Stimulated activated CD8-positive, alpha-beta memory T cell treated with anti-CD3 and anti-CD28 coated beads, Interleukin-7, amount 100 ng/mL, for 1 hour (primary cell): ENCODE measurements at regions not wholly inside any gene's neighbourhood (a gene's known extent, or its start where the extent isn't known, plus 50 kb on each side); places are given as distances from the start of the nearest gene placed in this dataset.
"Not testable (repeated sequence)": the region's sequence is repeated elsewhere in the genome, so short reads cannot be mapped to it uniquely, and the experiment has no call there.

Experiments used
- DNase-seq, 2 donors: peaks; one replicate each; pipeline ENCODE4 v3.0.0-alpha.2; 2020; ENCODE audit warnings: low read depth in 2 of 2

DNA sequence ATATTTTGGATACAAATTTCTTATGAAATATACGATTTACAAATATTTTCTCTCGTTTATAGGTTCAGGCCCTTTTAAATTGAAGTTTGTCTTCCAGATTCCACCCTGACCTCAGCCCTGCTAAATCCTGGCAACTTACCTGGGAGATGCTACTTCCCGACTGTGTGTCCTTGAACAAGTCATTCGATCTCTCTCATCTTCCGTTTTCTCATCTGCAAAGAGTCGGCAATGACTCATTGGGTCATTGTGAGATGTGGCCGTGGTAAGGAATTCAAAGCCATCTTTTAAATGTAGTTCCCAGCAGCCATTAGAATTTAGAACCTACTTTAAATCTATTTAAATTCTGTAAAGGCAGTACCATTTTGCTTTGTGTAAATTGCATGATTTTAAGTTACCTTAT lies 72.5 kb downstream of the LHX2 start:
- no peak for DNase-seq

DNA sequence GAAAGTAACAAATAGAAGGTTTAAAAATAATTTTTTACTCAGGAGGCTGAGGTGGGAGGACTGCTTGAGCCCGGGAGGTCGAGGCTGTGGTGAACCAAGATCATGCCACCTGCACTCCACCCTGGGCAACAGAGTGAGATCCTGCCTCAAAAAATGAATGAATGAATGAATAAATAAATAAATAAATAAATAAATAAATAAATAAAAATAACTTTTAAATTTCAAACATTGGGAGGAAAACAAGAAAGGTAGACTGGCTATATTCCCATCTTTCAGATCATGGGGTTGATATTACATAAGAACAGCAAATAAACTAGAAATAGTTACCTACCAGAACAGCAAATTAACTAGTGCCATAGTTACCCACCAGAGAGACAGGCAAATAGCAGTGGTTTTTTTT lies 75.7 kb downstream of the LHX2 start:
- DNase-seq = no peak

DNA sequence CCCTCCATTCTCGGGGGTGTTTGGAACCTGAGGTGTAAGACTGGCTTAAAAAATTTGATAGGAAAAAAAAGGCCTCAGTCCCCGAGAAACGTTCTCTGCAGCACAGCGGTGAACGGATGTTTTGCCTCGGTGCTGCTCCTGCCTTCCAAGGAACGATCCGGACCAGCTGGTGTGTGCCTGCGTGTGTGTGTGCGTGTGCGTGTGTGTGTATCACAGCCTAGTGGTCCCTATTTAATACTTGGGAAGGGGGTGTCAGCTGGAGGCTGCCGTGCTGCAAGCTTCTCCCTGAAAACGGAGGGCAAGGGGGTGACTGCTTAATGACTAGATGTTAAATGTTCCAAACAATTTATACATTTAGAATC lies 76.9 kb downstream of the LHX2 start:
- no peak for DNase-seq

DNA sequence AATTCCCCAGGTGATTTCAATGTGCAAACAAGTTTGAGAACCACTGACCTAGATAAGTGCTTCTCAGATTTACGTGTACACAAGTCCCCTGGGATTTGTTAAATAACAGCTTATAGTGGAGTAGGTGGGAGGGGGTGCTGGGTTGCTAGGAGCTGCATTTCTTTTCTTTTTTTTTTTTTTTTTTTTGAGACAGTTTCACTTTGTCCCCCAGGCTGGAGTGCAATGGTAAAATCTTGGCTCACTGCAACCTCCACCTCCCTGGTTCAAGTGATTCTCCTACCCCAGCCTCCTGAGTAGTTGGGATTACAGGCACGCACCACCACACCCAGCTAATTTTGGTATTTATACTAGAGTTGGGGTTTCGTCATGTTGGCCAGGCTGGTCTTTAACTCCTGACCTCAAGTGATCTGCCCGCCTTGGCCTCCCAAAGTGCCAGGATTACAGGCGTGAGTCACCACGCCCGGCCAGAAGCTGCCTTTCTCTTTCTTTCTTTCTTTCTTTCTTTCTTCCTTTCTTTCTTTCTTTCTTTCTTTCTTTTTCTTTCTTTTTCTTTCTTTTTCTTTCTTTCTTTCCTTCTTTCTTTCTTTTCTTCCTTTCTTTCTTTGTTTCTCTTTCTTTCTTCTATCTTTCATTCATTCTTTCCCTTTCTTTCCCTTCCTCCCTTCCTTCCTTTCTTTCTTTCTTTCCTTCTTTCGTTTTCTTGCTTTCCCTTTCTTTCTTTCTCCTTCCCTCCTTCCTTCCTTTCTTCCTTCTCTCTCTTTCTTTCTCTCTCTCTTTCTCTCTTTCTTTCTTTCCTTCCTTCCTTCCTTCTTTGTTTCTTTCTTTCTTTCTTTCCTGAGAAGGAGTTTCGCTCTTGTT lies 78.3 kb downstream of the LHX2 start:
- not testable (repeated sequence) for DNase-seq

DNA sequence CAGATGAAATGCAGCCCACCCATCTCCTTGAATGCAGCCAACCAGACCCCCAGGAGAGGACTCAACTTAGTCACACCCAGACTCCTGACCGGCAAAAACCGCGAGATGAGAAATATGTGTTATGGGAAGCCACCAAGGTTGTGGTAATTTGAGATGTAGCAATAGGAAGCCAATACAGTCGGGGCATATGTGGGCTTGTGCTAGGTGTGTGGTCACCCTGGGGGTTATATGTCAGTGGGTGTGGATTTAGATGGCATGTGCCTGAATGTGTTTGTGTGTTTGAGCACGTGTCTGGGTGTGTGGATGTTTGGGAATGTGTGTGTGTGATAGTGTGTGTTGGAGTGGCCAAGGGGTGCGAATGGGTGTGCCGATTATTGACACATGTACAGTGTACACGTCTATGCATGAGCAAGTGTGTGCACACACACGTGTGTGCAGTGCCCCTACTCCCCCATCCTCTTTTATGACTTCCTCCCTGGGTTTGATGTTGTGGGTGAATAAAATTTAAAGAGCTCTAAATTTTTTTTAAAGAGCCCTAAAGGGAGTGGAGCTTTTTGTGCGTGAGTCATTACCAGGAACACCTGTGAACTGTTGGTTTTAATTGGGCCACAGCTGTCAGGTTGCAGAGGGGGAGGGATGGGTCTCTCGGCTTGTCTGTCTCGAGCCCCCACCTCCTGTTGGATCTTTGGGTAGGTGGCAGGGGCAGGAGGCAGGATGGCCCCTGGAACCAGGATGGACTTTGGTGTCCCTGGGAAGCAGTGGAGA lies 86.8 kb downstream of the LHX2 start:
- DNase-seq = no peak

DNA sequence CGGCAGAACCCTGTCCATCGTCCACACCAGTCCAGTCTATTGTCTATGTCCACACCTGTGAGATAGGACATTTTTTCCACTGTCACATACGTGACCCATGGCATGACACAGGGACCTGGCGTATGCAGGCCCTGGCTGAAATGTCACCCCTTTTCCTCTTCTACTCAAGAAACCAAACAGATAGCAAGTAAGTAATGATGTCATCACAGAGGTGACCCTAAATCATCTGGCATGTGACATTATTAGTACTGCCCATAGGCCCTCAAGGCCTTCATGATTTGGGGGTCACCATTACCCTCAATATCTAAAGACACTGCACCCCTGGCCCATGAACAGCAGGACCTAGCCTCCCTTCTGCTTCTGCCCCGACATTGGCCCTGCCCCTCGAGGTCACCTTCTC lies 88.3 kb downstream of the LHX2 start:
- DNase-seq = no peak

DNA sequence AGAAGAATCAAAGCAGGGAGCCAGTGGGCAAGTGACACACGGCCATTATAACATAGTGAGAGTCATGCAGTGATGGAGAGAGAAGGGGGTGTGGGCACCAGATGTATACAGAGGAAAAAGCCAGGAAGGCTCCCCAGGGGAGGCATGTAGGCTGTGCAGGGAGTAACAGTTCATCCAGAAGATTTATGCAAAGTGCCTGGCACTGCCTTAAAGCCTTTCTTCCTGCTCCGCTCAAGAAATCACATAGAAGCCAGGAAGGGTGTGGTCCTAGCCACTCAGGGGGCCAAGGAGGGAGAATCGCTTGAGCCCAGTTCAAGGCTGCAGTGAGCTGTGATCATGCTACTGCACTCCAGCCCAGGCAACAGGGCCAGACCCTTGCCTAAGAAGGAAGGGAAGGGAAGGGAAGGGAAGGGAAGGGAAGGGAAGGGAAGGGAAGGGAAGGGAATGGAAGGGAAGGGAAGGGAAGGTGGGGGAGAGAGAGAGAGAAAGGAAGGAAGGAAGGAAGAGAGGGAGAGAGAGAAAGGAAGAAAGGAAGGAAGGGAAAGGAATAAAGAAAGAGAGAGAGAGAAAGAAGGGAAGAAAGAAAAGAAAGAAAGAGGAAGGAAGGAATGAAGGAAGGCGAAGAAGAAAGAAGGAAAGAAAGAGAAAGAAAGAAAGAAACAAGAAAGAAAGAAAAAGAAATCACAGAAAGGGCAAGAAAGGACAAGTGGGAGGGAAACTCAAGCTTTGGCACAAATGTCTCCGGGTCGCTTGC lies 89.8 kb downstream of the LHX2 start:
- no peak for DNase-seq

DNA sequence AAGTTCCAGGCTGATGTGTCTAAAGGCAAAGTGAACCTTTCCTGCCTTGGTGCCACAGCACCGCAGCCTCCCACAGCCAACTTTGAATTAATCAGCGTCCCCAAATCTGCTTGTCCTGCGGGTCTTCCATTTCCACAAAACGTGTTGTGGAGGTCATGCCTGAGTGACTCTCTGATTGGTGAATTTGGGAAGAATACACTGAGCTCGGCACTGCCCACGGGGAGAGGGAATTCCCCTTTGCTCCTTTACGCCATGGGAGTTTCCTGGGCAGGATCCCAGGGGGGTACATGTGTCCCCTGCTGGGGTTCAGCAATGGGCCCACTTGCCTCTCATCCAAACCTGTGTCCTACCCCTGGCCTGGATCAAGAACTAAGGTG lies 90.4 kb downstream of the LHX2 start:
- no peak for DNase-seq

DNA sequence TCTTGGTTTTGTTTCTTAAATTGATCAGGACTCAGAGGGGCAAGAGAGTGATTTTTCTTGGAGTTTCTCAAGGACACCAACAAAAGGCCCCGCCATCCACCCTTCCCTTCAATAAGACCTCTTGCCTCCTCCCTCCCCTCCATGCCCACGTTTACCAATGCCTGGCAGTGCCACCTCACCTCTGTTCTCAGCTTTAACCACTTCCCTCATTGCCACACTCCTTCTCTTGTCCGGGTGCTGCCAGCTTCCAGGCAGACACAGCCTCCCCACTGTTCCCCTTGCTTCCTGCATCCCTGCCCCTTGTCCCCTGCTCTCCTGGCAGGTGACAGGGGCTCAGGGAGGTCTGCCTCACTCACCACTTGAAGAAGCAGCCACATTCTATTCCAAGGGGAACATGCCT lies 90.8 kb downstream of the LHX2 start:
- DNase-seq = no peak

DNA sequence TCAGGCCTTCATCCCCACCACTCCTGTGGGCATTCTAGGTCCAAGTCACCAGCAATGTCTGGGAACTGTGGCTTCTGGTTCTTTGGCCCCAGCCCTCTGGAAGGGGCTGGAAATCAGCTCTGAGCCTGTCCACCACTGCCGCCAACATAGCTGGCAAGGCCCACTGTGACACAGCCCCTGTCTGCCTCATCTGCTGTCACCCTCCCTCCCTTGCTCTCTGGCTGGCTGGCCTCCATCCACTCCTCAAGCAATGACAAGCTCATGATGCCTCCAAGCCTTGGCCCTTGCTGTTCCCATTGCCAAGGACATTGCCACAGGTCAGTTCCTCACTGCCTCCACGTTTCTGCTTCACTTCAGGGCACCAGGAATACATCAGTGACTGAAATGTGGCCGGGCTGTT lies 93.7 kb downstream of the LHX2 start:
- DNase-seq = no peak

DNA sequence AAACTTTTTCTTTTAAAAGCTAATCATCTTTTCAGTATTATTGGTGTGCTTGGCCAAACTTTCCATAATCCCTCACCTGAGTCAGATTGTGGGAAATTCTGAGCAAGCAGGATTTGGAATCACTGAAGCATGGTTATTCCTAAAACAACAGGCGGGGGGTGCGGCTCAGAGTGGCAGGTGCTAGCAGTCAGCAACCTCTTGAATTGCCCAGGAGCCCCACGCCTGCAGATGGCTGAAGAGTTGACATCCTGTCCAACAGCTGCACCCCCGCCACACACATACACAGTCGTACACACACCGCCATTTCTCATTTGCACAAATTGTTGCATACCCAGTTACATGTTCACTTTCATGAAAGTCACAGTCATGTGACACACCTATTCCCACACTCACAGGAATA lies 96.6 kb downstream of the LHX2 start:
- no peak for DNase-seq

DNA sequence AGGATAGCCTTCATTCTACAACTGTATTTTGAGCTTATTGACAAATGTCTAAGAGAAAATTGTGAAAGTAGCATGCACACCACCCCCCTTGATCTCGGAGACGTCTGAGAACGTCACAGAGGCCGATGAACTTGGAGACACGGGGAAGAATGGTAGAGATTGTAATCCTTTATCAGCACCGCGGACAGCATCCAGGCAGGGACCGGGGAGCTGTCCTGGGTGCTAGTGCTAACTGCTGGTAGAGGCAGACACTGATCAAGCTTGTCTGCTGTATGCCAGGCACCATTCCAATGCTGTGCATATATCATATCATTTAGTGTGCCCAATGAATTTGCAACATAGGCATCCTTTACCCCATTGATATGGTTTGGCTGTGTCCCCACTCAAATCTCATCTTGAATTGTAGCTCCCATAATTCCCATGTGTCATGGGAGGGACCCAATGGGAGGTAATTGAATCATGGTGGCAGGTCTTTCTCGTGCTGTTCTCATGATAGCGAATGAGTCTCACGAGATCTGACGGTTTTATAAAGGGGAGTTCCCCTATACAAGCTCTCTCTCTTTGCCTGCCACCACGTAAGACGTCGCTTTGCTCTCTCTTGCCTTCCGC lies 98.8 kb downstream of the LHX2 start:
- peak in 1 of 2 donors; percentile 8 for DNase-seq

DNA sequence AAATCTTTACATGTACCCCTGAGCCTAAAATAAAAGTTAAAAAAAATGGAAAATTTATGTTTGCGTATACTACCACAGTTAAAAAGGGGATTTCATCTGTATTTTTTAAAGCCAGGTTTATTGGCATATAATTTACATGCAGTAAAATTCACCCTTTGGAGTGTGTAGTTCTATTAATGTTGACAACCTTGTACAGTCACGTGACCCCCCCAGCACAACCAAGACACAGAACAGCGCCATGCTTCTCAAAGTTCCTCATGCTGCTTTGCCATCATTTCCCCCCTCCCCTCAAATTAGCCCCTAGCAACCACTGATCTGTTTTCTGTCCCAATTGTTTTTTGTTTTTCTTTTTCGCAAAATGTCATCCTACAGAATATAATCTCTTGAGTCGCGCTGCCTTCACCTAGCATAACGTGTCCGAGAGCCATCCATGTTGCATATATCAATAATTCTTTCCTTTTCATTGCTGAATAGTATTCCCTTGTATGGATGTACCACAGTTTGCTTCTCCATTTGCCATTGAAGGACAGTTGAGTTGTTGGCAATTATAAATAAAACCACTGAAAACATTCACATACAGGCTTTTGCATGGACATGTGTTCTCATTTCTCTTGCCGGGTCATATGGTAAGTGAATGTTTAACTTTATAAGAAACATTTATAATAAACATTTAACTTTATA lies 105.3 kb downstream of the LHX2 start:
- DNase-seq = no peak

DNA sequence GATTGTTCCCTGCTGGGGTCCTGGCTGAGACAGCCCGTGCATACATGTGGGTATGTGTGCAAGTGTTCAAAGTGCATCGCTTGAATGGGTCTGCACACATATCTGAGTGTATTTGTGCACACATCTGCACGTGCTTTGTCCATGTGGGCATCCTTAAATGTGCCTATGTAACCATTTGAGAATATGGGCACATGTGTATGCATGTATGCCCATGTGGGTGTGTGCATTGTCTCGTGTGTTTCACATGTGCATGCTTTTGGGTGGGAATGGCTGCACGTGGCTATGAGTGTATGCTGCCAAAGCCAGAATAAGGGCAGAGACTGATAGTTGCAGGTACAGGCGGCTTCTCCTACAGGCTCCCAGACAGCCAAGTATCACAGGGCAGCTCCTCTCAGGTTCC lies 107.3 kb downstream of the LHX2 start:
- no peak for DNase-seq

DNA sequence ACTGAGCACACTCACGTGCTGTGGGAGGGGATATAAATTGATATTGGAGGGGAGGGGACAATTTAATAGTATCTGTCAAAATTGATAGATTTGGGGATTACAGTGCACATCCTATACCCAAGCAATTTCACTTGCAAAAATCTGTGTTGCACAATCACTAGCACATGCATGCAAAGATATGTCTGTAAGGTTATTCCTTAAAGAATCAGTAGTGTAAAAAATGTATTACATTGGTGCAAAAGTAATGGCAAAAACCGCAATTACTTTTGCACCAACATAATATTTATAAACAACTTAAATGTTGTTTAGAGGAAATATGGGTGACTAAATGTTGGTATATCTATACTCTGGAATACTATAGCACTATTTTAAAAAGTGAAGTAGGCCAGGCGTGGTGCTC lies 108.7 kb downstream of the LHX2 start:
- DNase-seq = no peak

DNA sequence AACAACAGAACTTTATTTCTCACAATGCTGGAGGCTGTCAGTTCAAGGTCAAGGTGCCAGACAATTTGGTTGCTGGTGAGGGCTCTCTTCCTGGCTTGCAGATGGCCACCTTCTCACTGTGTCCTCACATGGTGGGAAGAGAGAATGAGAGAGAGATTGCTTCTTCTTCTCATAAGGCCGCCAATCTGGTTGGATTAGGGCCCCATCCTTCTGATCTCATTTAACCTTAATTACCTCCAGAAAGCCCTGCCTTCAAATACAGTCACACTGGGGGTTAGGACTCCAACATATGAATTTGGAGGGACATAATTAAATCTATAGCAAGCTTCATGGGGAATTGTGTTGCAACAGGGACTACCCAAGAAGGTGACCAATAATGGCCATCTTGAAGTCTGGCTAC lies 110.2 kb downstream of the LHX2 start:
- no peak for DNase-seq

DNA sequence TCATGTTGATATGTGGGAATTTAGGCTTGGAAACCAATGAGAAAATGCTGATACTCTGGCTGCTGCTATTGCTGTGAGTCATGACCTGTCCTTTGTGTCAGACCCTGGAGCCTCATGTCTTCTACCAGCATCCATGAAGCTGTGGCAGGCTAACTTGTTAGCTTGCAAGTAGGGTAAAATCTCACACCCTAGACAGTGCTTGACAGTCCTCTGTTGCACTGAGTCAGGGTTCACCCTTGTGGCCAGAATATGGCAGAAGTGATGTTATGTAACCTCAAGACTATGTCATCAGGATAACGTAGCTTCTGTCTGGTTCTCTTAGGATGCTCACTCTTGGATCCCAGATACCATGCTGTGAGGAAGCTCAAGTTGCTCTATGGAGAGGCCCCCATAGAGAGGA lies 110.8 kb downstream of the LHX2 start:
- no peak for DNase-seq

DNA sequence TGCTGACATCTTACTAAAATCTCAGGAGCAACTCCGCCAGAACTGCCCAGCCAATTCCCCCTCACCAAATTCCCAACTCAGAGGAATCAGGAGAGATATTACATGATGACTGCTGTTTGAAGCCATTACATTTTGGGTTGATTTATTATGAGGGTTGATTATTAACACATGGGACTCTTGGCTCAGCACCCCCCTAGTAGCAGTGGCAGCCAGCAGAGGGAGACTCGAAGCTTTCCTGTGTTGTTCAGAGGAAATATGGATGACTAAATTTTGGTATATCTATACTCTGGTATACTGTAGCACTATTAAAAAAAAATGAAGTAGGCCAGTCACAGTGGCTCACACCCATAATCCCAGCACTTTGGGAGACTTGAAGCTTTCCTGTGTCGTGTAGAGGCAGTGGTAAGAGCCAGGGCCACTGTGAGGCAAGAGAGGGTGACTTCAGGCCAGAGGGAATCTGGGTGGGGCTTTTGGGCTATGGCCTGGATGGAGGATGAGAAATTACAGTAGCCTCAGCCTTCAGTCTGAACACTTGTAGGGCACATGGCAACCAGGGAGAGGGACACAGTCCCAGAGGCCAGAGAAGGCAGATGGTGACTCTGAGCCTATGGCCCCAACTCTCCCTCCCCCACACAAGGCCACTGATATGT lies 111.4 kb downstream of the LHX2 start:
- no peak for DNase-seq

DNA sequence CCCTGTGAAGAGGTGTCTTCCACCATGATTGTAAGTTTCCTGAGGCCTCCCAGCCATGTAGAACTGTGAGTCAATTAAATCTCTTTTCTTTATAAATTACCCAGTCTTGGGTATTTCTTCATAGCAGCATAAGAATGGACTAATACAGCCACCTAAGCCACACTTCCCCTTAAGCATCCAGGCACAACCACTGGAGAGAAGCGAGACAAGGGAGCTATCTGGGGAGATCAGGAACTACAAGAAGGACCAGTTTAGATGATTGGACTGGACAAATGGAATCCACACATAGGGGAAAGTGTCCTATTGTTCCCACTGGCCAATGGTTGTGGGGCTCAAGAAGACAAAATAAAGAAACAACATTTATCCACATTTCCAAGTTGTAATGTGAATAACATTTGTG lies 112.1 kb downstream of the LHX2 start:
- DNase-seq = not testable (repeated sequence)

DNA sequence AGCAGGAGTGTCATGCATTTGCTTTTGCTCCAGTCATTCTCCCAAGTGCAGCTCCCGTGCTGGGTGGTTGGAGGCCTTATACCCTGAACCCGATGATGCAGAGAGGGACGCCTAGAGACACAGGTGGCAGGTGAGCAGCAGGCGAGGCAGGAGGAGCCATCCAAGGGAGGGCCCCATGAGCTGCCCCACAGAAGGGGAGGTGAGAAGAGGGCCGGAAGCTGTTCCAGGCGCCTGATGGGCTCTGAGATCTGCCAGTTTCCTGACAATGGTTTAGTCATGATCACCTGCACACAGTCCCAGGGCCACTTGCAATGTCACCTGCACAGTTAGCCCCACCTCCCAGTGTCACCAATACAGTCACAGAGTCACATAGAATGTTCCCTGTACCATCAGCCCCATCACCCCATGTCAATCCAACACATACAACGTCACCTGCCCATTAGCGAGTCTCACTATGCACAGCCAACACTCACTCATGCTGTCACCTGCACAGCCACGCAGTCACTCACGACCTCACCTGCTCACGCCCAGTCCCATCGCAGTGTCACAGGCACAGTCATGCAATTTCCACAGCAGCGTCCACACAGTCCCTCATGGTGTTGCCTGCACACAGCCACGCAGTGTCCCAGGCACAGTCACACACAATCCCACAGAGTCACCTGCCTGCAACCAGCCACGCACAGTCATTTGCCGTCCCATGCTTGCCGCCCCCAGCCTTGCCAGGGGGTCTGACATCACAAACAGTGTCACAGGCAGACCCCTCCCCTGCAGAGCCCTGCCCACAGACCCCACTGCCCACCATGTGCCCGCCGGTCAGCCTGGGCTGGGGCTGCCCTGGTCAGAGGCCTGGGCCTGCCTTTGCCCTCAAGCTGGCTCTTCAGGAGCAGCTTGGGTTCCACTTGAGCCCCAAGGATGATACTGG lies 113.4 kb downstream of the LHX2 start:
- no peak for DNase-seq
